CMK (cell line): ENCODE measurements at regions not wholly inside any gene's neighbourhood (a gene's known extent, or its start where the extent isn't known, plus 50 kb on each side); places are given as distances from the start of the nearest gene placed in this dataset.
"Not testable (repeated sequence)": the region's sequence is repeated elsewhere in the genome, so short reads cannot be mapped to it uniquely, and the experiment has no call there.

ENCODE experiments used
- DNase-seq: peaks from one replicate; pipeline ENCODE4 v3.0.0-alpha.2; 2010; ENCODE audit warnings: low read depth

DNA sequence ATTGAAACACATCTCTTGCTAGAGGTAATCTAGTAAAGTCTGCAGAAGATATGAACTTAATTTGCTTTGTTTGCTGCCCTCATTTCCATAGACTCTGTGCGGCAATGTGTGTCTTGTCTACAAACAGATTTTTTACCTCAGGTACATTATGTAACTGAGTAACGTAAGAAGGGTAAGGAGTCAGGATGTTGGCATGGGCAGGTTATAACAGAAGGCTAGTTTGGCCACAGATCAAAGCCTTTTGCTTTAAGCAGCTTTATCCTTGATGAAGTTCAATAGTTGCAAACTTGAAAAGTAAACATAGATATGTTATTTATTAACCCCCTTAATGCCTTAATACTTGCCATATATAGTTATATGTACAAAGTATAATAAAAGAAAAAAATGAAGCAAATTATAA lies 391.6 kb upstream of the FKBP1C start:
- DNase-seq: no peak

DNA sequence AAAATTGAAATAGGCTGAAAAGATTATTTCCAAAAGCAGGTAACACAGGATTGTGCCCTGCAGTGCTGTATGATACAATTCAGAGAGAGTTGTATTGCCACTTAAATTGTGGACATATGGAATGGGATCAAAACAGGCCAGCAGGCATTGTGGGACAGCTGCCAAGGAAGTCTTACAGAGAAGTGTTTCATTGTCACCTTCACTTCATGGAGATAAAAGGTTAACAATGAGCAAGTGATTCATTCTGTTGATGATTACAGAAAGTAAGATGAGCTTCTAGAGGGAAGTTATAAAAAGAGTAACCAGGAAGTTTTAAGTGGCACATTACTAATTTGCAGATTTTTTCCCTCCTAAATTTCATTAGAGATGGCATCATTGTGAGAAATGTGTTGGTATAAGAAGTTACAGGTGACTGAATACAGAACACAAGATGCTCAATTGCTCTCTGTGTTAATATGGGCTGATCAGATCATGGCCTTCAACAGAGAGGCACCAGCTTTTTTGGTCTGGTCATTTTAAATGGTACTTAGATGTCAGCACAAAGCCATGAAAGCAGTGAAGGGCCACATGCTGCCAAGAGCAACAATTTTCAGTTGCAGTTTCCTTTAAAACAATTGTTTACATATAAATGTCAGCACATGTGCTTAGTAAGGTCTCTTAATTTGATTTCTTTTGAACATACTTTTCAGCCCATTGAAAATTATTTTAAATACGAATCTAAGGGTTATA lies 402.5 kb upstream of the FKBP1C start:
- no peak for DNase-seq

DNA sequence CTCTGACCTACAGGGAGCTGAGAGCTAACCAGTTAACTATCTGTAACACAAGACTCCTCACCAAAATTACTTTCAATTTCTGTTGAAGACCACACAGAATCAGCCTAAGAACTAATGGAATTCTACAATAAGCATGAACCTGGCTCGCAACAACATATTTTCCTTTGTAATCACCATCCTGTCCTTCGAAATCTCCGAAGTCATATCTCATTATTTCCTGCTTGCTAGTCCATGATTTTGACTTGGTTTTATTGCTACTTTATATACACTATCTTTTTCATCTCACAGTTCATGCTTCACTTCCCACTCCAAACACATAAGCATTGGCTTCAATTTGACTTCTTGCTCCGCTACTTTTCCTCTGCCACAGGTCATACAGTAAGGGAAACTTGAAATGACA lies 405.8 kb upstream of the FKBP1C start:
- no peak for DNase-seq

DNA sequence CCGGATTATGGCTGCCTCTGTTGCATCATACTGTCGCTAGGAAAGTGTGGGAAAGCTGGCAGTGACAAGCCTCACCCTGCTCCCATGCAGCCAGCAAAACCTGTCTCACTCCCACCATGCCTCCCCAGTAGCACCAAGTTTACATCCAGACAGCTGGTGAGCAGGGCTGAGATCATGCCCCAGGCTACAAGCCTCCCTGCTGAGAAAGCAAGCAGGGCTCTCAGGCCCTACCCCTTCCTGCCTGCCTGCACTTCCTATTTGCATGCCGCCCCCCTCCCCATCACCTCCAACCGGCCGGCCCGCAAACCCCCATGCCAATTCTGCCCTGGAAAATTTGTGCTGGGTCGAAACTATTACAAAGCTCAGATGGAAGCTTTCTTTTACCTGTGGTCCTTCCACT lies 408.2 kb upstream of the FKBP1C start:
- DNase-seq: no peak

DNA sequence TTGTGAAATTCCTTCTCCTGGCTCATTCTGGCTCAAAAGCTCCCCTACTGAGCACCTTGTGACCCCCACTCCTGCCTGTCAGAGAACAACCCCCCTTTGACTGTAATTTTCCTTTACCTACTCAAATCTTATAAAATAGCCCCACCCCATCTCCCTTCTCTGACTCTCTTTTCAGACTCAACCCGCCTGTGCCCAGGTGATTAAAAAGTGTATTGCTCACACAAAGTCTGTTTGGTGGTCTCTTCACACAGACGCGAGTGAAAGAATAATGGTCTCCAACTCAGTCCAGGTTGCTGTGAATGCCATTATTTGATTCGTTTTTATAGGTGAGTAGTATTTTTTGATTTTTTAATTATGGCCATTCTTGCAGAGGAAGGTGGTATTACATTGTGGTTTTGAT lies 414.1 kb upstream of the FKBP1C start:
- DNase-seq: no peak

DNA sequence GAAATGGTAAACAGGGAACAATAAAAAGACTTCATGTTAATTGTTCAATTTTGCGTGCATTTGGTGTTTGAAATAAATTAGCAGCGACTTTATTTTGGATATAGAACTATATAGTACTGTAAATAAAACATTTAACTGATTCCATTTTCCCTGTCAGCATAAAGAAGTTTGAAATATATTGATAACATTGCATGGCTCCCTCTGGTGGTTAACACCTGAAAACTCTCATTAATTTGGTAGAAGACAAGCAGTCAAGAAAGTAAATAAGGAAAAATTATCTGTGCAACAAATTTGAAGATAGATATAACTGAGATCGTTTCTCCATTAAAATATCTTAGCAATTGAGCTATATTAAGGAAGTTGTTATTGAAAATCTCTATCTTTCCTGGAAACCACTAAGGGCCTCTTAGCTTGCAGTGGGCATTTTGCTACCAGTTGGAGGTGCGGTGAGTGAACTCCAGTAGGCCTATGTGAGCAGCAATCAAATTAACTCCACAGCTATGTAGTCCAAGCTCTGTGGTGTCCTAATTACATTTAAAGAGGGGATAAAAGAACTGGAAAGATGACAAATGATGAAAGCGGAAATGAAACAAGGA lies 435.7 kb upstream of the FKBP1C start:
- DNase-seq: no peak

DNA sequence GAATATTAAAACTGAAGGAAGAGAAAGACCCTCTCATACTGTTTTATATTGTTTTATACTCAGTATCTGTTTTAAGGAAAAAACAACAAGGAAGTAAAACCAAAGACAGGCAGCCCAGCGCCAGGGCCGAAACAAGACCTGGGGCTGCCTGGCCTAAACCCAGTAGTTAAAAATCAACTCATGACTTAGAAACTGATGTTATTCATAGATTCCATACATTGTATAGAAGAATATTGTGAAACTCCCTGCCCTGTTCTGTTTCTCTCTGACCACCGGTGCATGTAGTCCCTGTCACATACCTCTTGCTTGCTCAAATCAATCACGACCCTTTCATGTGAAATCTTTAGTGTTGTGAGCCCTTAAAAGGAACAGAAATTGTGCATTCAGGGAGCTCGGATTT lies 445.1 kb upstream of the FKBP1C start:
- not testable (repeated sequence) for DNase-seq

DNA sequence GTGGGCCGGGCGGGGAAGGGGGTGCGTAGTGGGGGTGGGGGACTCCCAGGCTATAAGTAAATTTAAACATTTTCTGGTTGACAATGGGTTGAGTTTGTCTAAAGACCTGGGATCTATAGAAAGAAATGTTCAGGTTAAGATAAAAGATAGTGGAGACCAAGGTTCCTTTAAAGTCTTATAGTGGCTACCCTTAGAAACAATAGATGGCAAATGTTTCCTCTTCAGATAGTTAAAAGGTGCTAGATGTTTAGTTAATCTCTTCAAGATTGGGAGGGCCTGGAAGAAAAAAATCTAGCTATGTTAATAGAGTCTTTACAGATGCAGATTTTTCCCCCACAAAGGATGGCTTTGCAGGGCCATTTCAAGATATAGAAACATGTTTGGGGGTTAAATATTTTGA lies 446.4 kb upstream of the FKBP1C start:
- no peak for DNase-seq

DNA sequence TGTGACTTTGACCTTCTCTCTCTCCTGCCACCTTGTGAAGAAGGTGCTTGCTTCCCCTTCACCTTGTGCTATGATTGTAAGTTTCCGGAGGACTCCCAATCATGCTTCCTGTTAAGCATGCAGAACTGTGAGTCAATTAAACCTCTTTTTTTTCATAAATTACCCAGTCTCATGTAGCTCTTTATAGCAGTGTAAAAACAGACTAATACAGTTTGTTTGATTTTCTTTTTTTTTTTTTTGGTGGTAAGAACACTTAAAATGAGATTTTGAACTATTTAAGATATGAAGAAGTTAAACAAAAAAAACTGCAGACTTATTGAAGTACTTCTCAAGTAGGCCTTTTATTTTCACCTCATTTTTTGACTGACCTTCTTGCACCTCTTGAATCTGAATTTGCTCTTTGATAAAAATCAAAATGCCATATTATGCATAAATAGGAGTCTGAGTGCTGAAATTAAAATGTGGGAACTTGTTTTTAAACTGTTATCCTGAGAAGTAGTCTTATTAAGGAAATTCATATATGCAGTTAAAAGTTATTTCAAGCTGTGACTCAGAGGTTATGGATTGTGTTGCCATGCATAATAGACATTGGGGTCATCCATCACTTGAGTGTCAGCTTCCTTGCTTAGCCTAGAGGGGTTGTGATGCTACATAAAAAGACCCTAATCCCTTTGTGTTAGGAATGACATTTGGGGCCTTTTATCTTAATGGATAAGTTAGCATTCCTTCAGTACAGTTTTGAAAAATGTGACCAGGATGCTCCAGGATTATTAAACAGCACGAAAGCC lies 447.9 kb upstream of the FKBP1C start:
- DNase-seq: no peak

DNA sequence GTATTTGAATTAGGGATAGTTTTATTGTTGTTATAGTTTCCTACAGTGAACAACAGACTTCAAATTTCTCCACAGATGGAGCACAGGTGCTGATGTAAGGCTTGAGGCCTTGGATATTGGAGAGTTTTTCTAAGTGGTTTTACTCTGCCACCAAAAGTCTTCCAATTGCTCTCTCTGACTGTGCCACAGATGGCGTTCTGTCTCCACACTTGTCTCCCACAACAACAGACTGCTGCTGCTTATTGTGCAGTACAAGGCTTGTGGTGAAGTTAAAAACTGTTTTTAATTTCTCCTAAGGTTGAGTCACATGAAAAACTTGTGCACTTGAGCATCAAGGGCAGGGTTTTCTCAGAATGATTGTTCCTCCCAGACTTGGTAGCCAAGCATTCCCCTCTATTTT lies 460.9 kb upstream of the KHDRBS2 start:
- no peak for DNase-seq

DNA sequence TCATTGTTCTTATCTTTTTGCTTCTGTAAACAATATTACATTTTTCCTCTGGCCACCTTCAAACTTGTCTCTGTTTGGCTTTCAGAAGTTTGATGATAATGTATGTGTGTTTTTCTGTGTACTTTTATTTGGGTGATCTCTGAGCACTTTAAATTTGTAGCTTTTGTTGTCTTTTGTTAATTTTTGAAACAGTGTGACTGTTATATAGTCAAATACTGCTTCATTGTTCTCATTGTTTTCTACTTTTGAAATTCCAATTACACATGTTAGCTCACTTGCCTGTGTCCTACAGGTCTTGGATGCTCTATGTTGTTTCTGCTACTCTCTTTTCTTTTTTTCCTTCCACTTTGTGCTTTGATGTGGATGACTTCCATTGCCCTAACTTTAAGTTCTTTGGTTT lies 460.1 kb upstream of the KHDRBS2 start:
- no peak for DNase-seq

DNA sequence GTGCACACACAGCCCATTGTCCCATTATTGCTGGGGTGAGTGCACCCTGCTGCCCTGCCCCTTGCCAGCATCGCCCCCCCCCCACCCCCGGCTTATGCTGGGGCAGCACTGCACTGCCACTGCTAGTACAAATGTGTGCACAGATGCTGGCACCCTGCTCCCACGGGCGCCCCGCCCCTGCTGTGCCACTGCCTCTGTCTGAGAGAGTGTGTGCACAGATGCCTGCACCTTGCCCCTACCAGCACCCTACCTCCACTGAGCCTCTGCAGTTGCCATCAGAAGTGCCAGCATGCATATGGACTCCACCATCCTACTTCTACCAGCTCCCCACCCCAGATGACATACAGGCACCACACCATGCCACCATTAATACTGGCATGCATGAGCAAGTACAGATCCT lies 454.6 kb upstream of the KHDRBS2 start:
- no peak for DNase-seq

DNA sequence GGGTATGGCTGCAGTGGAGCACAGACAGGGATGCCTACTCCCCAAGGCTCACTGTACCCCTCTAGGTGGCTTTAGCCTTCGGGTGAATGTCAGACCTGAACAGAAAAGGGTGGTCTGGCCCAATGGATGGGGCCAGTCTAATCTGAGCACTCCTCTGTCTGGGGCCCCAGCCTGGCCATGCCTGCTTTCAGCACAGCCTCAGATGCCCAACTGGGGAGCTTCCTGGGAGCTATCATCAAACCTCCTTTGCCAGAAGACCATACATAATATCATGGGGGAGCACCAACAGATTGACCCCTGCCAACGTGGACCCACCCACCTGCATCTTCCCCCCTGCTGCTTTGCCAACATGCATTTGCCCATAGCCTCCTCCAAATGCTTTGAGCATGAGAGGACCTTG lies 454.1 kb upstream of the KHDRBS2 start:
- no peak for DNase-seq

DNA sequence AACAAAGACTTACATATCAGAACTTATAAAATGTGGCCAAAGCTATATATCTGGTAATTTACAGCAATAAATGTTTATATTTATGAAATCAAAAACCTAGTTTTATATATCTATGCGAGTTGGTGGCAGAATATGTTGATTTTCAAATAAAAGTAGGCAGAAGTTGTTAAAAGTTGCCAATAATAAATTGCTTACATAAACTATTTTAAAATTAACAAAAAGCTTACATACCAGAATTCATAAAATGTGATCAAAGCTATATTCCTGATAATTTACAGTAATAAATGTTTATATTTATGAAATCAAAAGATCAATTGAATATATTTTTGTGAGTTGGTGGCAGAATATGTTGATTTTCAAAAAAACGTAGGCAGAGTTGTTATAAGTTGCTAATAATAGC lies 451.8 kb upstream of the KHDRBS2 start:
- no peak for DNase-seq

DNA sequence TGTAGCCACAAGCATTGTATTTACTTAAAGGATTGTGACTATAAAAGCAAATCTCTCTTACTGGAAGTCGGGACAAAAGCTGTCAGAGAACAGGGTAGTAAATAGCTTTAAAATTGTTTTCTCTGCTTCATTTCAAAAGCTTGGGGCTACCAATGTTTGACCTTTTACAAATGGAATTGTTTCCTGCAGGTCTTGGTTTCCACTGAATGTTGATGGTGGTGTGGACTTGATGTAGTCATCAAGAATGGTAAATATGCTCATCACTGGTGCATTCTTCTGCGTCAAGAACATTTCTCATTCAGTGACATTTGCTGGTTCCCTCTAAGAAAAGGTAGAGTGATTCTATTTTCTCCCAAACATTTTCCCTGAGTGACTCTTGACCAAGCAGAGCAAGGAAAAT lies 435.4 kb upstream of the KHDRBS2 start:
- DNase-seq: no peak

DNA sequence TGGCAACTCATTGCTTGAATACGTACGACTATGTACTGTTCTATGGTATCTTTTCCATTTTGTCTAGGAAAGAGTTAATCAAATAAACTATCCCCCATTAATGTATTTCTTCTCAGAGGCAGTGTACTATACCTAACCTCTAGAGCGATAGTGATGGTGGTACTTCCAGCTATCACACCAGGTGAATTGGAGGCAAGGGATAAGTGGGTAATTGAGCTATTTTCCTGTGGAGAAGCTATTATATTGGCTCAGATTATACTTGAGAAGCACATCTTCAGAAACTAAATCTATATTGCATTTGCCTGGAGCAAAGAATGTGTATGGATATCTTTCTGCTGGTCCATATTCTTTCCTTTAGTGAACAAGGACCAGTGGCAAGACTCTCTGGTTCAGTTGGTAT lies 430.7 kb upstream of the KHDRBS2 start:
- no peak for DNase-seq

DNA sequence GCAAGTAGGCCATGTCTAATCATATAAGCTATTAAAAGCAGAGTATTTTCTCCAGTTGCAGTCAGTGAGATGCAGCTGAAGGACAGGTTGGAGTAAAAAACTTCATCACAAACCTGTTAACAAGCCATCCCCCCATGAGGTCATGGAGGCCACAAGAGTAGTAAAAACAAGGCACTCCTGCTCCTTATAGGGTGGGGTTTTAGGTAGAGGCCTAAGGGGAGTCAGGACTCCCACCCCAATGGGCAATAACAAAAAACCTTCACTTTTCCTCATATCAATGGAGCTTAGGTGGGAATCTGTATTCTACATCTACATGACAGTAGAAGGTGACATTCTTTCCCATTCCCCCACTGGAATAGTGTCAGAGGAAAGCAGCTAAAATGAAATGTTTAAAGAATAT lies 428.1 kb upstream of the KHDRBS2 start:
- no peak for DNase-seq

DNA sequence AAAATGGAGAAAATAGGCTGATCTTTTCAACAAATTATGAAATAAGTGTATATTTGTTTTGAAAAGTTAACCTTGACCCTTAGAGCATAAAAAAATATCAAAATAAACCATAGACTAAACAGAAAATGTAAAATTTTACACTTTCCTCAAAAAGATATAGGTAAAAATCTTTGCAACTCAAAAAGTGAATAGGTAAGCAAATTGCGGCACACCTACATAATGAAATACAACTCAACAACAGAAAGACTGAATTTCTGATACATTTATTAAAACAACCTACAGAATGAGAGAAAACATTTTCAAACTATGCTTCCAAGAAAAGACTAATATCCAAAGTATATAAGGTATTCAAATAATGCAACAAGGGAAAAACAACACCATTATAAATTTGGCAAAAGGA lies 425.7 kb upstream of the KHDRBS2 start:
- no peak for DNase-seq

DNA sequence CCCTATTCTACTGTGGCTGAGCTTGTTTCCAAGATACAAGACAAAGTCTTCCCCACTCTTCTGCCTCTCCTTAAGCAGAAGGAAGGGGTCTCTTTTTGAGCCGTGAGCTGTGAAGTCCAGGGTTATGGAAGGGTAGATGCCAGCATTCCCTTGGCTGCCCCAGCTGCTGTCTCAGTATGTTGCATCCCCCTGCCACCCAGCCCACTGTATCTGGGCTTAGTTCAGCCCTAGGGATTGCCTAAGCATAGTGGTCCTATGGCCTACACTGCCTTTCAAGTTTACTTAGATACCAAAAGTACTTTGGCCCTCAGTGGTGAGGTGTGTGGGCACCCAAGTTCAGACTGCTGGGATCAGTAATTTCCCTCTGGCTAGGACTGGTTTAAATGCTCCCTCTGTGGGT lies 421.9 kb upstream of the KHDRBS2 start:
- no peak for DNase-seq

DNA sequence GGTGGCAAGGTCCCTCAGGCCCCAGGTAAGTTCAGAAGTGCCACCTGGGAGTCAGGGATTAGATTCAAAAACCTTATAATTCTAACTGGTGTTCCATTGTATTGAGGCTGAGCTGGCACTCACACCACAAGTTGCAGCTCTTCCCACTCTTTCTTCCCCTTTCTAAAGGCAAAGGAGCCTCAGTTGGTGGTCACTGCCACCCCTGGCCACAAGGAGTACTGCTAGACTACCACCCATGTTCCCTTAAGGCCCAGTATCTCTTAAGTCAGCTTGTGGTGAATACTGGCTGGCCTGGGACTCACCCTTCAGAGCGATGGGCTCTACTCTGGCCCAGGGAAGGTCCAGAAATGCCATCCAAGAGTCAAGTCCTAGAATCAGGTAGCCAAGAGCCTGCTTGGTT lies 421.1 kb upstream of the KHDRBS2 start:
- DNase-seq: no peak

DNA sequence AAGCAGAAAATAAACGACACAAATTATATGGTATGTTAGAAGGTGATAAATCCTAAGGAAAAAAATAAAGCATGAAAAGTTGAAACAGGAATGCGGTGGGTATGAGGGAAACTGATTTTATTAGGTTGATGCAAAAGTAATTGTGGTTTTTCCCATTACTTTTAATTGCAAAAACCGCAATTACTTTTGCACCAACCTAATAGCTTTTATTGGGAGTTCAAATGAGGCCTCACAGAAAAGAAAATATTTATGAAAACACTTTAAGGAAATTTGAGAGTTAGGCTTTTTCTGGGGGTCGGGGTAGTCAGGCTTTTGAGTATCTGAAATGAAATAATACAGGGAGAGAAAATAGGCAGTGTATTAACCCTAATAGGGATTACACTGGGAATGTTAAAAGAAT lies 397.0 kb upstream of the KHDRBS2 start:
- no peak for DNase-seq

DNA sequence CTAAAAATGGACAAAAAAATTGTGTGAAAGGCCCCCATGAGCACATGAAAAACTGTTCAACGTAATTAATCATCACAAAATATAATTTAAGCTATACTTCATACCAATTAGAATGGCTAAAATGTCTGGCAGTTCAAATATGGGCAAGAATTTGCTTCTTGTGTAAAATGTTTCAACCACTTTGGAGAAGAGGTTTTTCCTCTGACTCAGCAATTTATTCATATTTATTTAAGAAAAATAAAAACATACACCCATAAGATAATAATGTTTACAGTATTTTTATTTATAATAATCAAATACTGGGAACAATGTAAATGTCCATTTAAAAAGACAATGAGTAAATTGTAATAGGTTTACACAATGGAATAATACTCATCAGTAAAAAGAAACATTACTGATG lies 395.1 kb upstream of the KHDRBS2 start:
- no peak for DNase-seq

DNA sequence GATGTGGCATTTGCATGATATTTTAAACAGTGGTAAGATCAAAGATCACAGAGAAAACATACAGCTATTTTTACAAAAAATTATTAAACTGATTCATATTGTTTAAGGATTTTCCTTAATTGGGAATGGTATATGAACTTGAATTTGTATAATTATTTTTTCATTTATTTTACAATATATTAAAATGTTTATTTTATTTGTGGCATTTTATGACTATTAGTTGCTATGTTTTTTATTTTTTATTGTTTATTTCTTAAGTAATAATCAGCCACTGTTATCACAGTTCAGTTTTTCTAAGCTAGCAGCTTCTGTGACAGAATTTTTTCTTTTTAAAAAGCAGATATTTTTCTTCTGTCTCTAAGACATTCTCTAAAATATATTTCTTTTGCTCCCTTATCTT lies 387.0 kb upstream of the KHDRBS2 start:
- no peak for DNase-seq
